ENCODE measurements at regions not wholly inside any gene's neighbourhood (a gene's known extent, or its start where the extent isn't known, plus 50 kb on each side); places are given as distances from the start of the nearest gene placed in this dataset.

- TF ChIP-seq POLR2A (IDR thresholded peaks at IDR 0.05; ENCODE audit: low read length), result no peak
- TF ChIP-seq GATA1 (IDR thresholded peaks at IDR 0.05; ENCODE audit: low read depth, low read length), result no peak
These were observed 618.6 kb downstream of the EPM2A start for GRCh38 chr6:145116591-145117178.
